Esophagus muscularis mucosa (tissue), 4 donors: ENCODE measurements at regions not wholly inside any gene's neighbourhood (a gene's known extent, or its start where the extent isn't known, plus 50 kb on each side); places are given as distances from the start of the nearest gene placed in this dataset.

Experiments
- DNase-seq: peaks from one replicate; pipeline ENCODE4 v3.0.0-alpha.2; 2017; ENCODE audit errors: extremely low spot score
- H3K27ac ChIP-seq, 4 donors: fragments of 200-600 bp; sonication (generic); replicated peaks in 1 of 4; 1 replicate in 3 of 4; 2 replicates in 1 of 4; pipeline ENCODE4 v1.5.1; 2016 to 2019; ENCODE audit warnings: mild to moderate bottlenecking in 1 of 4
- H3K27me3 ChIP-seq, 4 donors: fragments of 200-600 bp; sonication (generic); one replicate each; pipeline versions ENCODE4 v1.5.1 to v1.6.0; 2016 to 2019
- H3K36me3 ChIP-seq, 4 donors: fragments of 200-600 bp; sonication (generic); one replicate each; pipeline ENCODE4 v1.5.1; 2016 to 2019
- H3K4me1 ChIP-seq, 4 donors: fragments of 200-600 bp; sonication (generic); one replicate each; pipeline ENCODE4 v1.5.1; 2016 to 2019
- H3K4me3 ChIP-seq, 4 donors: fragments of 200-600 bp; sonication (generic); 1 replicate in 2 of 4; 2 replicates in 2 of 4; pipeline ENCODE4 v1.5.1; 2016 to 2019; ENCODE audit warnings: mild to moderate bottlenecking in 4 of 4, moderate library complexity in 1 of 4
- H3K9me3 ChIP-seq, 4 donors: fragments of 200-600 bp; sonication (generic); 1 replicate in 3 of 4; 2 replicates in 1 of 4; pipeline ENCODE4 v1.5.1; 2016 to 2019
- CTCF ChIP-seq, 3 experiments: fragments of 200-600 bp in 2 of 3; fragments of 450-650 bp in 1 of 3; sonication (generic) in 2 of 3; IDR thresholded peaks; one replicate each; pipeline ENCODE4 v1.5.1; 2017 to 2019; ENCODE audit warnings: antibody characterized with exemption in 3 of 3, mild to moderate bottlenecking in 2 of 3, moderate library complexity in 1 of 3
- EP300 ChIP-seq: sonication (generic); formaldehyde crosslinking; IDR thresholded peaks from one replicate; pipeline ENCODE4 v1.6.1; 2017; ENCODE audit warnings: antibody characterized with exemption
- POLR2A ChIP-seq: fragments of 450-650 bp; IDR thresholded peaks from one replicate; pipeline ENCODE4 v1.6.1; 2017; ENCODE audit warnings: antibody characterized with exemption, moderate library complexity, mild to moderate bottlenecking, low read depth
- POLR2AphosphoS5 ChIP-seq, 2 donors: sonication (generic); formaldehyde crosslinking; IDR thresholded peaks; one replicate each; pipeline ENCODE4 v1.6.1; 2017; ENCODE audit warnings: antibody characterized with exemption in 2 of 2
- WGBS: methylation state at CpG from one replicate; pipeline ENCODE4 v1.1.5; 2018; 5-methylcytosine and 5-hydroxymethylcytosine counted together
- intact Hi-C: fragments of 100-400 bp; cut with DNase I; formaldehyde crosslinking; loops from one replicate; pipeline ENCODE4 v1.15.1; 2023

DNA sequence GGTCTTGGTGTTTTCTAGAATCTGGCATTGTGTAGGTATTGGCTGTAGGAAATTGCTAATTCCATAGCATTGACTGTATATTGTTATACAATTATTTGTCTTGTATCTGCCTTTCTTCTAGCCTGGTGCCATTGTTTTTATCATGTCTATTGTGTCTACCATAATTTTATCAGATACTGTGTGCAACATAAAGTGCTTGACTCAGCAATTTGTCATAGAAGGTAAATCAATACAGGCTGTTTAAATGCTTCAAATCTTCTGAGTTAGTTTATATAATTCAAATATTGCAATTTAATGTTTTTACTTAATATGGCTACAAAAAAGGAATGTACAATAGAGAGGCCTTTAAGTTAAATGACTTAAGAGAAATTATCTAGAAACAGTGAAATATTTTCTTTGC lies 263.3 kb upstream of the UGT8 start:
- no peaks in the 10 kb centered on the region for H3K36me3 ChIP-seq
- DNase-seq, result no peak
- intact Hi-C loops, result no loop called here
- H3K4me3 ChIP-seq, result no peak overlapping the region
- no peaks in the 10 kb centered on the region for H3K9me3 ChIP-seq
- H3K27ac ChIP-seq, result no peak overlapping the region
- no peak for TF ChIP-seq POLR2AphosphoS5 (IDR thresholded peaks at IDR 0.05)
- no peaks in the 10 kb centered on the region for H3K27me3 ChIP-seq
- H3K4me1 ChIP-seq, result no peaks in the 10 kb centered on the region

- Histone ChIP-seq H3K9me3 (no peaks in the 10 kb centered on the region), H3K27me3 (no peaks in the 10 kb centered on the region), H3K4me3 (no peak overlapping the region), H3K36me3 (no peaks in the 10 kb centered on the region), H3K4me1 (no peaks in the 10 kb centered on the region), H3K27ac (no peak overlapping the region)
- no peak for DNase-seq
- intact Hi-C loops, result no loop called here
- no peak for TF ChIP-seq POLR2A
- TF ChIP-seq CTCF (IDR thresholded peaks at IDR 0.05), result no peak
- no peak for TF ChIP-seq POLR2AphosphoS5 (IDR thresholded peaks at IDR 0.05)
- TF ChIP-seq EP300, result no peak
These were observed 255.6 kb upstream of the UGT8 start for GRCh38 chr4:114343015-114343414.

DNA sequence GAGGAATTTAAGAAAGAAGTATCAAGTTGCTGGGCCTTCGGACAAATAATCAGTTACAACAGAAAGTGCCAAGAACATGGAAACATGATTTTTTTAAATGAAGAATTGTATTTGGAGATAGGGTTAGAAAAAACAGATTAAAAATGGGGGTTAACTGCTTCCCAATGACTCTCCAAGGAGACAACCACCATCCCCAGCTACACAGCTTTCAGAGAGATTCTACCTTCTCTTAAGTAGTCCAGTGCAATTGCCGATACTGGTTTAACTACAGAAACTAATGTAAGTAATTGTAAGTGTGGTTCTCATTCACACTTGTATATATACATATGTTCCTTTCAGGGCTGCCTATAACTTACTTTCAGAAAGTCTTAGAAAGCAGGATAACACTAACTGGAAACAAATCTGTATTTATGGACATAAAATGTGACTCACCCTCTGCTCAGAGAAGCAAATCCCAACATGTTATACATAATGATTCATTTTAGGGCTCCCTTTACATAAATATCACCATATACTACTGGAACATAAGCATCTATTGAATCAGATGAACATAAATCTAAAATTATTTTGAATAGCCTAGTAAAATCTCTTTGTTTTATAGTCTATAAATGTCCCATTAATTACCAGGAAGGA lies 248.9 kb upstream of the UGT8 start:
- no peak overlapping the region for H3K27ac ChIP-seq
- no peak for DNase-seq
- peaks cover 0 to 5% (median 0%) of the 10 kb centered on the region in 4 donors for H3K9me3 ChIP-seq
- no peaks in the 10 kb centered on the region for H3K36me3 ChIP-seq
- H3K27me3 ChIP-seq, result no peaks in the 10 kb centered on the region
- no peak for TF ChIP-seq POLR2AphosphoS5 (IDR thresholded peaks at IDR 0.05)
- TF ChIP-seq CTCF (IDR thresholded peaks at IDR 0.05), result no peak
- TF ChIP-seq EP300, result no peak
- TF ChIP-seq POLR2A, result no peak
- 95% methylated on average over 2 of the region's 2 CpGs for WGBS
- intact Hi-C loops, result no loop called here
- no peaks in the 10 kb centered on the region for H3K4me1 ChIP-seq
- H3K4me3 ChIP-seq, result no peak overlapping the region

GRCh38 chr4:114358901-114359300 lies 239.7 kb upstream of the UGT8 start:
- intact Hi-C loops, result no loop called here
- Histone ChIP-seq H3K4me1 (no peaks in the 10 kb centered on the region), H3K36me3 (no peaks in the 10 kb centered on the region), H3K27ac (no peak overlapping the region), H3K4me3 (no peak overlapping the region), H3K27me3 (no peaks in the 10 kb centered on the region), H3K9me3 (no peaks in the 10 kb centered on the region)
- DNase-seq, result no peak
- TF ChIP-seq EP300 (no peak), POLR2A (no peak), POLR2AphosphoS5 (IDR thresholded peaks at IDR 0.05) (no peak)

DNA sequence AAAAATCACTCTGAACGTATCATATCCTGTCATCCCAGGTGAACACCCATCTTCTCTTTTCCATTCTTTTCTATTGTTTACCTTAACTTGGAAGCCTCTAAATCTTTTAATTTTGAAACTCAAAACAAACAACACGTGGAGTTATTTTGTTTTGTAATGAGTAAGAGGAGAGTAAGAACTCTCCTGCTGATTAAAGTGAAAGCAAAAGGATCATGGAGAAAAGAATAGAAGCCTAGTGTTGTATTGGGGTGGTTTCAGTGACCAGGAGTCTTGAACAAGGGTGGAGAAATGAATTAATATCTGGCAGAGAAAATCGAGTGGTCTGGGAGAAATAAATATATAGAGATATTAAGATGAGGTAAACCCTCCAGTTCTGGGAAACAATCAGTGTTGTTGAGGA lies 237.4 kb upstream of the UGT8 start:
- intact Hi-C loops, result no loop called here
- H3K4me3 ChIP-seq, result no peak overlapping the region
- no peak for DNase-seq
- H3K36me3 ChIP-seq, result no peaks in the 10 kb centered on the region
- H3K9me3 ChIP-seq, result no peaks in the 10 kb centered on the region
- TF ChIP-seq POLR2AphosphoS5 (IDR thresholded peaks at IDR 0.05) (no peak), EP300 (no peak), CTCF (IDR thresholded peaks at IDR 0.05) (no peak), POLR2A (no peak)
- no peak overlapping the region for H3K27ac ChIP-seq
- H3K27me3 ChIP-seq, result no peaks in the 10 kb centered on the region
- peaks cover 4 to 17% (median 11%) of the 10 kb centered on the region in 4 donors for H3K4me1 ChIP-seq
- 38% methylated on average over 3 of the region's 3 CpGs for WGBS

DNA sequence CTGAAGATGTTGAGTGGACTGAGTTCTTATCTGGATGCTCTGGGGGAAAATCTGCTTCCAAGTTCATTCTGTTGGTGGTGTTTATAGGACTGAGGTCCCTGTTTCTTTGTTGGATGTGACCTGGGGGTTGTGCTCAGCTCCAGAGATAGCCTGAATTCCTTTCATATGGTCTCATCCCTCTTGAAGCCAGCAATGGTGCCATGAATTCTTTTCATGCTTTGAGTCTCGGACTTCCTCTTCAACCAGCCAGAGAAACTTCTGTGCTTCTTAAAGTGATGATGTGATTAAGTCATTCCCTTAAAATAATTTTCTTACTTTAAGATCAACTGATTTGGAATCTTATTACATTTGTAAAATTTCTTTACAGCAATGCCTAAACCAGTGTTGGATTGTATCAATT lies 233.8 kb upstream of the UGT8 start:
- DNase-seq, result no peak
- H3K4me1 ChIP-seq, result peaks cover 4 to 22% (median 16%) of the 10 kb centered on the region in 4 donors
- TF ChIP-seq POLR2AphosphoS5 (IDR thresholded peaks at IDR 0.05), result peak in 1 of 2 donors; percentile 22
- TF ChIP-seq EP300, result no peak

More for the DNA sequence above, 233.8 kb upstream of the UGT8 start:
- H3K27me3 ChIP-seq, result no peaks in the 10 kb centered on the region
- intact Hi-C loops, result no loop called here
- H3K9me3 ChIP-seq, result no peaks in the 10 kb centered on the region
- H3K4me3 ChIP-seq, result no peak overlapping the region
- H3K36me3 ChIP-seq, result no peaks in the 10 kb centered on the region
- H3K27ac ChIP-seq, result peak overlapping the region; percentile 63 to 75 (median 64)
- 27% methylated on average over 1 of the region's 1 CpG for WGBS
